CD4-positive, alpha-beta T cell treated with Interferon gamma for 1 hour (primary cell): ENCODE measurements at regions not wholly inside any gene's neighbourhood (a gene's known extent, or its start where the extent isn't known, plus 50 kb on each side); places are given as distances from the start of the nearest gene placed in this dataset.

Source experiments
- DNase-seq: peaks from one replicate; pipeline ENCODE4 v3.0.0-alpha.2; 2020

- no peak for DNase-seq
Measured at GRCh38 chr11:80816454-80816847, 1375.6 kb upstream of the TENM4 start.

DNA sequence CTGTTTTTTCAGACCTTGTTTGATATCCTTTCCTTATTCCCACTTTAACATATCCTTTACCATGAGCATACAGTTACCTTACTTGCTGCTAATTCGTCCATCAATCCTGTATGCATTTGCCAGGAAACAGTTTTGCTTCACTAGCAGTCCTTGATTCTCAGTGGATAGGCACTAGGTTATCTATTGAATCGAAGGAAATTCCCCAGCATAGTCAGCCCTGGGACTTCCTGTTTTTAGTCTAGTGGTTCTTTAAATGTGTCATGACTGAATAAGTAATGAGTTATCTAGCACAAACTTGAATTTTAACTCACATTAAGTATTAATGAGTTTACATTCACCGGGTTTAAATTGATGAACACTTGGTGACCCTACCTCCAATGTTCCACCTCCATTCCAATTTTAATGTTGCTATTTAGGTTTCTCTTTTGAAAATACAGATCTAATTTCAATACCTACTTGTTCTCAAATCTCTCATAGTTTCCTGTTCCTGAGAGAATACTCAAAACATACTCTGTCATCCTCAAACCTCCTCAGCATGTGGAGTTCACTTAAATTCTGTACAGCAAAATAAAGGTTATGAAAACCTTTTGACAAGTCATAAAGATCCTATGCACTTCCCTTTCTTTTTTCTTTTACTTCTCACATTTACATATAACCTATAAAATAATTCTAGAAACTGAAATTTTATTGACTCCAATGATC lies 1375.1 kb upstream of the TENM4 start:
- no peak for DNase-seq

- DNase-seq, result no peak
Measured at GRCh38 chr11:80814813-80815212, 1374.0 kb upstream of the TENM4 start.

DNA sequence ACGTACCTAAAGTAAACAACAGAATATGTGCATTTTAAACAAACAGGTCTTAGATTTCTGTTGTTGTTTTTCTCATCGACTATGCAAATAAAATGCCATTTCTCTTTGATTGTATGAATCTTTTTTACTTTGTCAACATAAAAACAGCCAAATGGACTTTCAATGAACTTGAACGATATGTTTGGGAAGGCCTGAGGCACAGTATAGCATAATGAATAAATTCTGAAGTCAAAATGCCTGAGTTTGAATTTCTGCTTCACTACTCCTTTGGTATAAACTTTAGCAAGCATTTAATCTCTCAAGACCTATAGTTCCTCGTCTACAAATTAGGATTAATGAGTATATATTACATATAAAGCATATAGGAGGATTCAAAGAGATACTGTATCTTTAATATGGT lies 1369.9 kb upstream of the TENM4 start:
- no peak for DNase-seq

- no peak for DNase-seq
Measured at GRCh38 chr11:80798174-80798573, 1357.3 kb upstream of the TENM4 start.

- DNase-seq, result no peak
Measured at GRCh38 chr11:80783561-80783960, 1342.7 kb upstream of the TENM4 start.

GRCh38 chr11:80782135-80782885 lies 1341.5 kb upstream of the TENM4 start:
- DNase-seq, result no peak

GRCh38 chr11:80779905-80780605 lies 1339.2 kb upstream of the TENM4 start:
- no peak for DNase-seq

DNA sequence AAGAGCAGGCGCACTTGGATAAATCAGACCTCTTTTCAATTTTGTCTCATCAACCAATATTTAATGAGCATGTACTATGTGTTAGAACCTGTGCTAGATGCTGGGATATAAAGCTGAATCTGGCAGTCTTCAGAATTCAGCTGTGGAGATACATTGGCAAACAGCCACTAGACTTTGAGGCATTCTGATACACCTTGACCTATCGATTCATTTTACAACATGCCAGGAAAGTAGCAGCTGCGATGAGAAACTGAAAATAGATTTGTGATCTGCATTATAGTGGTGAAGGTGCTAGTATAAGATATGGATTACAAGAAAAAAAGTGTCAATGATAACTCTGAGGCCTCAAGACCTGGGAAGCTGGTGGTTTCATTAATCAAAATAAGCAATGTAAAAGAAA lies 1338.1 kb upstream of the TENM4 start:
- no peak for DNase-seq

- no peak for DNase-seq
Measured at GRCh38 chr11:80778432-80778831, 1337.6 kb upstream of the TENM4 start.

GRCh38 chr11:80773919-80774318 lies 1333.1 kb upstream of the TENM4 start:
- no peak for DNase-seq

DNA sequence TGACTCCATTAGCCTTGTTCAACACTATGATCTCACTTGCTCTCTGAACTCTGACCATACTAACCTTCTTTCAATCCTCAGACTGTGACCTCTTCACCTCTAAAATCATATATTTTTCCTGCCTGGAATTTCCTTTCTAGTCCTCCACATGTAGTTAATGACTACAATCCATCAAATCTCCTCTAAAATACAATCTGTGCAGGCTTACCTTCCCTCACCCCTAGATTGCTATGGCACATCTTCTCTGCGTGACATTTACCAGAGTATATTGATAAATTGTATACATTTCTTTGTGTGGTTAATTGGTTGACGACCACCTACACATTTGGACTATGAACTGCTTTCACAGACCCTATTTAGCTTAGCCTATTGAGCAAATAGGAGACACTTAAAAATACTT lies 1330.2 kb upstream of the TENM4 start:
- no peak for DNase-seq

GRCh38 chr11:80758787-80759186 lies 1318.0 kb upstream of the TENM4 start:
- no peak for DNase-seq

DNA sequence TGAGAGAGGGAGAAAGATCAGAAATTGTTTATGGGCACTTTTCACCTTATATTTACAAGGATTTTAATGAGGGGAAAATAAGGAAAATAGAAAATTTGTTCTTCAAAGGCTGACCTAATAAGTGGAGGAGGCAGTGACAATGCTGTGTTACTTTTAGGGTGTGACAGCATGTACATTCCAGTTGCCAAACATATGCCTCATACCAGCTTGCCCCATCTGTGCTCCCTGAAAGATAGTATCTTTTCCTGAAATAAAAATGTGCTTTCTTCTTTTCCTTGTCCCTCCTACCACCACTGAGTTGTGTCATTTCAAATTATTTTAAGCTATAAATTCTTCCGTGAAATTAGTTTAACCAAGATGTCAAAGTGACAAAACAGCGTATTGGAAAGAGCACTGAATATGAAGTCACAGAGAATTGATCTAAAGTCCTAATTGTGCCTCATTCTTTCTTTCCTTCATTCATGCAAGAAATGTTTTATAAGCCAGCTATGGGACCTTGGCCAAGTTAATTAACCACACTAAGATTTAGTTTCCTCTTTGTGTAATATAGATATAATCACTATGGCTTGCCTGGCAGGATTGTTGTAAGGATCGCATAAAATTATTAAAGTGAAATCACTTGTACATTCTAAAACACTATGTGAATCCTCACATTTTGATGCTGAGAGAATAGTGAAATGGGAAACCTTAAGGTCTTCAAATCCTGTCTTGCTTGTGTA lies 1307.5 kb upstream of the TENM4 start:
- DNase-seq, result no peak

DNA sequence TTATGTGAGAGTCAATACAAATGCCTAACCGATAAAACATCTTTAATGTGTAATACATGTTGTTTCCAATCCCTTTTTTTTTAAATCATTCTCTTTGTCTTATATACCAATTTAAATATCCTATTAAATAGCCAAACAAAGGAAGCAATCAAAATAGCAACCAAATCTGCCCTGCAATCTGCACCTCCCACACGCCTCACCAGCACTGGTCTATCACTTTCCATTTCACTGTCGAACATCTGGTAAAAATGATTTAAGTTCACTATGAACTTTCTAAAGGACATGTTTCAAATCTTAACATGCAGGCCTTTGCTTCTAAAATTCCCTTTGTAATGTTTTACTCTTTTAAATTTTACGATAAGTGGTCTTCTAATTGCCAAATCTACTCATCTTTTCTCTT lies 1305.5 kb upstream of the TENM4 start:
- no peak for DNase-seq

- DNase-seq, result no peak
Measured at GRCh38 chr11:80745416-80745815, 1304.6 kb upstream of the TENM4 start.

DNA sequence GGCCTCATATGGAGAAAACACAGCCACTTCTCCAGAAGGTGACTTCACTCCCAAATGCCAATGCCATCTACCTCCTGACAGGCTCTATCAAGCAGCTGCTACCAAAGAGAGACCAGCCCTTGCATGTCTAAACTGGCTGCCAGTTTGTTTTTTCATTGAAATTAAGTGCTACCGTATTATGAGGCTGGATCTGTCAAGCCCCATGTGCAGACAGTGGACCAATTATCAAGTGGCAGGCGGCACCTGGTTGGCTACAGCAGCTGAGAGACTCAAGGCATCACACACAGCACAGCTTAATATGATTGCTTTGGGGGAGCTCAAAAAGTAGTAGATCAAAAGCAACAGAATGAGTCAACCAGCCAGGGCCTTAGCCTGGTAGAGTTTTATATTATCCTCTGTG lies 1293.0 kb upstream of the TENM4 start:
- DNase-seq, result no peak

DNA sequence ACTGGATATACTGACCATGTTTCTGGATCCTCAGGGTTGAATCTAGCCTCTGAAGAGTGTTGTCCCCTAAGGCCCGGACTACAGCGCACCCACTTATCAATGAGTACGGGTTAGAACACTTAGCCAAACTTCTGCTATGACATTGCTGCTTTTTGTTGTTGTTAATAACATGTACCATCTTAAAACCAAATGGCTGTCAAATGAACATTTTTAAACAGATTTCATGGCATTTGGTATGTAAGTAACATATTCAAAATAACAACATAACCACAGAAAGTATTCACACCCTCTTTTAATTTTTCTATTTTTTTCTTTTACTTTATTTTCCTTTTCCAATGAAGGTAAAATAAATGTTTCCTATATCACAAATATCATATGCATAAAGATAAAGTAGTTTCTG lies 1292.5 kb upstream of the TENM4 start:
- no peak for DNase-seq

- DNase-seq, result no peak
Measured at GRCh38 chr11:80727315-80727714, 1286.5 kb upstream of the TENM4 start.

DNA sequence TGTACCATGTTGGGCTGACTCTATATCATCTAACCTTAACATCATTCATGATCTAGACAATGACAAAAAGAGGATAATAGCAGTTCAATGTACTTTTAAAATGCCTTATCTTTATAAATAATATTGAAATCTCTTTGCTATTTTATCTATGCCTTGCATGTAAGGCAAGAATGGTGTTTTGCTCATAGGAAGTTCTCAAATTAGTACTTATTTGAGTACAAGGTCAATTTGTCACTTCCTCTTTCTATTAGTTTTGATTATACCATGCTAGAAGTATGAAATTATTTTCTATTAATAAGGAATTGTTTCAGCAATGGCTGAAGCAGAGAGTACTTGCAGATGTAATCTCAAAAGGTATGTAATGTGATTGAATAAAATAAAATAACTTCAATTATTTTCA lies 1285.4 kb upstream of the TENM4 start:
- no peak for DNase-seq

- DNase-seq, result no peak
Measured at GRCh38 chr11:80724366-80724765, 1283.5 kb upstream of the TENM4 start.

GRCh38 chr11:80722629-80723028 lies 1281.8 kb upstream of the TENM4 start:
- no peak for DNase-seq

GRCh38 chr11:80720295-80720694 lies 1279.5 kb upstream of the TENM4 start:
- no peak for DNase-seq

GRCh38 chr11:80719292-80719646 lies 1278.4 kb upstream of the TENM4 start:
- no peak for DNase-seq
